SK-N-MC (cell line): ENCODE measurements at regions not wholly inside any gene's neighbourhood (a gene's known extent, or its start where the extent isn't known, plus 50 kb on each side); places are given as distances from the start of the nearest gene placed in this dataset.

Experiments
- DNase-seq: peaks from one replicate; pipeline ENCODE4 v3.0.0-alpha.2; 2011; ENCODE audit warnings: low read depth, low spot score
- H3K27ac ChIP-seq: fragments of 200-600 bp; sonication (generic); 2 replicates; pipeline ENCODE4 v1.5.1; 2016; ENCODE audit warnings: mixed run types
- H3K36me3 ChIP-seq: fragments of 200-600 bp; sonication (generic); 2 replicates; pipeline ENCODE4 v1.6.1; 2017; ENCODE audit warnings: antibody characterized with exemption, low read length, mixed read lengths; ENCODE audit not compliant: insufficient read depth
- H3K4me3 ChIP-seq: fragments of 200-600 bp; sonication (generic); 2 replicates; pipeline ENCODE4 v1.5.1; 2016
- H3K9ac ChIP-seq: fragments of 200-600 bp; sonication (generic); 2 replicates; pipeline ENCODE4 v1.8.0; 2017; ENCODE audit warnings: mixed run types, mixed read lengths; ENCODE audit not compliant: insufficient read length
- H3K9me3 ChIP-seq: fragments of 200-600 bp; sonication (generic); 2 replicates; pipeline ENCODE4 v1.6.1; 2017; ENCODE audit warnings: low read depth, mild to moderate bottlenecking, antibody characterized with exemption, low read length, moderate library complexity, mixed read lengths
- EZH2 ChIP-seq: fragments of 200-600 bp; sonication (generic); IDR thresholded peaks from one replicate; pipeline ENCODE4 v1.6.1; 2017; ENCODE audit warnings: antibody characterized with exemption
- FOXP2 ChIP-seq: optimal IDR thresholded peaks from 2 replicates; pipeline ENCODE3; 2011; ENCODE audit warnings: mild to moderate bottlenecking, moderate library complexity; ENCODE audit not compliant: insufficient read depth; ENCODE audit errors: extremely low read length, control extremely low read depth
- POLR2AphosphoS5 ChIP-seq: IDR thresholded peaks from 2 replicates; pipeline ENCODE4 v1.6.1; 2012; ENCODE audit warnings: mild to moderate bottlenecking, low read depth, low read length, borderline replicate concordance

GRCh38 chr7:18165166-18165565, 137.5 kb upstream of the PRPS1L1 start:
- no peaks in the 10 kb centered on the region for H3K9me3 ChIP-seq
- TF ChIP-seq FOXP2 (no peak), EZH2 (no peak), POLR2AphosphoS5 (no peak)
- H3K4me3 ChIP-seq = no peak overlapping the region
- no peak overlapping the region for H3K9ac ChIP-seq
- H3K27ac ChIP-seq = peak overlapping the region; percentile 45; the same call in 1 of the 2 replicates
- H3K36me3 ChIP-seq = no peaks in the 10 kb centered on the region
- DNase-seq = no peak

DNA sequence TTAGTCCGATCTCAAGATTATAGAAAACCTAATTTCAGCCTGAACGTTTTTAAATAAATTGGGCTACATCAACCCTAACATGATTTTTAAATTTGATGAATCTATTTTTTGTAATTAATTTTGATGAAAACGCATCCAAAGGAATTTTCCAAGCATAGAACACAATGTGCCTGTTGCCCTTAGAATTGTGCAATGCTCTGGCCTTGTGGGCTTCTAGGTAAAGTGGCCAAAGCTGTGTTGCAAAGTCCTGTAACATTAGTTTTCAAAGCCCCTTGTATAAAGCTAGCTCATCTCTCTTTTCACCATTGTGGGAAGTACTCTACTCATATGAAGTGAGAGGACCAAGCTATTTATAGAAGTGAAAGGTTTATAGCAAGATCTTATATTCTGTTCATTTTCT, 138.4 kb upstream of the PRPS1L1 start:
- Histone ChIP-seq H3K9me3 (no peaks in the 10 kb centered on the region), H3K9ac (no peak overlapping the region), H3K36me3 (no peaks in the 10 kb centered on the region), H3K4me3 (no peak overlapping the region), H3K27ac (0 out of 2 replicates have a peak overlapping the region, but pooled peaks have one; percentile 28)
- TF ChIP-seq FOXP2 (no peak), EZH2 (no peak), POLR2AphosphoS5 (no peak)
- no peak for DNase-seq

DNA sequence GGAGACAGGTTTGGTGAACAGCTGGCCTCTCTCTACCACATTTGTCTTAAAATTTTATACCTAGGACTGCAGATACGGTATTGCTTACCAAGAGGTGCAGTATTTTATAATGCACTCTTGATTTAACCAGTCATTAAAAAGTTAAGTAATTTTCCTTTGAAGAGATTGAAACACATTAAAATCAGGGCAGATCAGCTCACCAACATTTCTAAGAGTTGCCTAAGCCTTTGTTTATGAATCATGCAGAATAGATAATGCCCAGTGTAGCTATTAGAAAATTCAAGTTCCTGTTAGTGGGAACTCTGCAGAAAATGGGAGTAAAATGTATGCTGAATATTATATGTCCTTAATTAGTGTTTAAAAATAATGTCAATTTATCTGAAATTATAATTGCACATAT, 140.2 kb upstream of the PRPS1L1 start:
- H3K9me3 ChIP-seq = no peaks in the 10 kb centered on the region
- TF ChIP-seq FOXP2 (no peak), POLR2AphosphoS5 (no peak), EZH2 (no peak)
- no peak overlapping the region for H3K9ac ChIP-seq
- no peak for DNase-seq
- no peak overlapping the region for H3K27ac ChIP-seq
- H3K36me3 ChIP-seq = no peaks in the 10 kb centered on the region
- H3K4me3 ChIP-seq = no peak overlapping the region

DNA sequence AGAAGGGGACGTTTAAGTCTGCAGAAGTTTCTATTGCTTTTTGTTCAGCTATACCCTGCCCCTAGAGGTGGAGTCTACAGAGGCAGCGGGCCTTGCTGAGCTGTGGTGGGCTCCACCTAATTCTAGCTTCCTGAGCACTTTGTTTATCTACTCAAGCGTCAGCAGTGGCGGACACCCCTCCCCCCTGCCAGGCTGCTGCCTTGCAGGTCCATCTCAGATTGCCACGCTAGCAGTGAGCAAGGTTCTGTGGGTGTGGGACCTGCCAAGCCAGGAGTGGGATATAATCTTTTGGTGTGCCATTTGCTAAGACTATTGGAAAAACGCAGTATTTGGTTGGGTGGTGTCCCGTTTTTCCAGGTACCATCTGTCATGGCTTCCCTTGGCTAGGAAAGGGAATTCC, 147.3 kb upstream of the PRPS1L1 start:
- no peak for DNase-seq
- H3K36me3 ChIP-seq = no peaks in the 10 kb centered on the region
- TF ChIP-seq FOXP2 = no peak
- TF ChIP-seq EZH2 = no peak
- TF ChIP-seq POLR2AphosphoS5 = no peak
- H3K4me3 ChIP-seq = no peak overlapping the region
- no peaks in the 10 kb centered on the region for H3K9me3 ChIP-seq
- H3K9ac ChIP-seq = no peak overlapping the region
- H3K27ac ChIP-seq = no peak overlapping the region

- no peak overlapping the region for H3K27ac ChIP-seq
- TF ChIP-seq EZH2 = no peak
- no peak for TF ChIP-seq POLR2AphosphoS5
- TF ChIP-seq FOXP2 = no peak
- no peaks in the 10 kb centered on the region for H3K36me3 ChIP-seq
- H3K9me3 ChIP-seq = no peaks in the 10 kb centered on the region
- no peak overlapping the region for H3K9ac ChIP-seq
- no peak for DNase-seq
- H3K4me3 ChIP-seq = no peak overlapping the region
Observed at GRCh38 chr7:18175801-18176450, 148.3 kb upstream of the PRPS1L1 start.

- Histone ChIP-seq H3K36me3 (no peaks in the 10 kb centered on the region), H3K4me3 (no peak overlapping the region), H3K27ac (no peak overlapping the region), H3K9me3 (no peaks in the 10 kb centered on the region), H3K9ac (no peak overlapping the region)
- DNase-seq = no peak
- TF ChIP-seq FOXP2 (no peak), EZH2 (no peak), POLR2AphosphoS5 (no peak)
Observed at GRCh38 chr7:18177129-18177814, 149.6 kb upstream of the PRPS1L1 start.

DNA sequence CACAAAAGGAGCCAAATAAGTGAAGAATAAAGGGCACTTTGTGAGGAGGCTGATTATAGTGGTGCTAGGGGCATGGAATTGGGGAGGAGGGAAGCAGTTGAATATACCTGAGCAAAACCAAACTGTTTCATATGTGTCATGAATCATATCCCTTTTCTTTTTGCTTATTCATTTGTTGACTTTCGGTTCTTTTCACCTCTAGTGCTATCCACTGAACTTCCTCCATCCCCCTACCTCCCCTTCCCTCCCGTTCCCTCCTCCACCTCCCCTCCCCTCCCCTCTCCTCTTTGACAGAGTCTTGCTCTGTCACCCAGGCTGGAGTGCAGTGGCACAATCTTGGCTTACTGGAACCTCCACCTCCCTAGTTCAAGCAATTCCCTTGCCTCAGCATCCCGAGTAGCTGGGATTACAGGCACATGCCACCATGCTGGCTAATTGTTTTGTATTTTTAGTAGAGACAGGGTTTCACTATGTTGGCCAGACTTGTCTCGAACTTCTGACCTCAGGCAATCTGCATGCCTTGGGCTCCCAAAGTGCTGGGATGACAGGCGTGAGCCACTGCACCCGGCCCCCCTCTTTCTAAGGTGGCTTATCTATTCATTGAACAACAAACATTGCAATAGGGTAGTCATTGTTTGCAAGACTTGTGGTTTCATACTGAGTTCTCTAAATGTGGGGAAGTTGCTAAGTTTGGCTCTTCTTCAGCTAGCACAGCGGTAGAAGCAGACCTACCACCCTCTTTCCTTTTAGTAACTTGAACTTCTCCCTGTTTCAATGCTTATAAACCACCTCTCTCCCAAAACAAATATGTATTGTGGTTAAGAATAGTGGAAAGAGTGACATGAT, 150.4 kb upstream of the PRPS1L1 start:
- Histone ChIP-seq H3K4me3 (no peak overlapping the region), H3K36me3 (no peaks in the 10 kb centered on the region), H3K9me3 (no peaks in the 10 kb centered on the region), H3K9ac (no peak overlapping the region), H3K27ac (no peak overlapping the region)
- DNase-seq = no peak
- no peak for TF ChIP-seq FOXP2
- TF ChIP-seq POLR2AphosphoS5 = no peak
- TF ChIP-seq EZH2 = no peak

GRCh38 chr7:18179093-18179492, 151.4 kb upstream of the PRPS1L1 start:
- TF ChIP-seq POLR2AphosphoS5 (no peak), FOXP2 (no peak), EZH2 (no peak)
- Histone ChIP-seq H3K9ac (no peak overlapping the region), H3K4me3 (no peak overlapping the region), H3K27ac (no peak overlapping the region), H3K36me3 (no peaks in the 10 kb centered on the region), H3K9me3 (no peaks in the 10 kb centered on the region)
- no peak for DNase-seq
